T-cell (primary cell): ENCODE measurements at regions not wholly inside any gene's neighbourhood (a gene's known extent, or its start where the extent isn't known, plus 50 kb on each side); places are given as distances from the start of the nearest gene placed in this dataset.

Experiments used
- ATAC-seq, 4 experiments: fragments of 200-7000 bp in 3 of 4; fragments of 150-1000 bp in 1 of 4; cut with Tn5 transposase; replicated peaks in 1 of 4; 1 replicate in 3 of 4; 2 replicates in 1 of 4; pipeline ENCODE4 v1.10.0; 2021; ENCODE audit warnings: moderate library complexity in 3 of 4, mild to moderate bottlenecking in 2 of 4, moderate number of reproducible peaks in 1 of 4
- CTCF ChIA-PET, 2 donors: fragments of 300-600 bp; sonication (Branson Sonifier 250); formaldehyde crosslinking; loops; one replicate each; lab custom pipeline; 2022; ENCODE audit warnings: antibody characterized with exemption in 2 of 2; lab: Charles Lee
- POLR2A ChIA-PET, 2 donors: fragments of 300-600 bp; sonication (Branson Sonifier 250); formaldehyde crosslinking; loops; one replicate each; lab custom pipeline; 2022; ENCODE audit warnings: antibody characterized with exemption in 2 of 2; lab: Charles Lee
- DNase-seq, 35 experiments: peaks; one replicate each; pipeline versions ENCODE4 v3.0.0 to v3.0.0-alpha.2; 2013 to 2023
- H3K27ac ChIP-seq: one replicate; pipeline ENCODE4 v1.5.1; 2013; ENCODE audit warnings: low read length
- H3K27me3 ChIP-seq, 2 experiments: replicated peaks in 1 of 2; 1 replicate in 1 of 2; 2 replicates in 1 of 2; pipeline versions ENCODE4 v1.6.1 to v1.7.0; 2013; ENCODE audit warnings: low read length in 1 of 2, mixed read lengths in 1 of 2; ENCODE audit not compliant: control insufficient read depth in 2 of 2, insufficient read depth in 2 of 2; ENCODE audit errors: extremely low read depth in 1 of 2
- H3K36me3 ChIP-seq, 2 donors: 1 replicate in 1 of 2; 2 replicates in 1 of 2; pipeline versions ENCODE4 v1.6.1 to v1.7.0; 2013; ENCODE audit warnings: low read length in 1 of 2; ENCODE audit not compliant: control insufficient read depth in 2 of 2, insufficient read depth in 1 of 2; ENCODE audit errors: extremely low read depth in 1 of 2
- H3K4me1 ChIP-seq, 2 experiments: 1 replicate in 1 of 2; 2 replicates in 1 of 2; pipeline versions ENCODE4 v1.6.1 to v1.7.0; 2013; ENCODE audit warnings: low read length in 2 of 2, mixed read lengths in 1 of 2; ENCODE audit not compliant: insufficient read depth in 2 of 2, control insufficient read depth in 1 of 2; ENCODE audit errors: extremely low read depth in 1 of 2
- H3K4me3 ChIP-seq, 2 donors: 1 replicate in 1 of 2; 2 replicates in 1 of 2; pipeline versions ENCODE4 v1.5.1 to v1.7.0; 2013; ENCODE audit warnings: mild to moderate bottlenecking in 2 of 2, low read length in 1 of 2, moderate library complexity in 1 of 2; ENCODE audit not compliant: control insufficient read depth in 1 of 2; ENCODE audit errors: extremely low read depth in 1 of 2
- H3K9me3 ChIP-seq: 2 replicates; pipeline ENCODE4 v1.7.0; 2013
- H3K27ac Mint-ChIP-seq, 2 donors: one replicate each; pipeline ENCODE4 v1.8.0; 2020 to 2021; ENCODE audit warnings: mild to moderate bottlenecking in 2 of 2, mixed read lengths in 2 of 2
- H3K27me3 Mint-ChIP-seq, 2 donors: one replicate each; pipeline ENCODE4 v1.8.0; 2021 to 2022; ENCODE audit warnings: mixed read lengths in 2 of 2
- H3K36me3 Mint-ChIP-seq: one replicate; pipeline ENCODE4 v1.8.0; 2021; ENCODE audit warnings: mixed read lengths
- H3K4me1 Mint-ChIP-seq, 3 donors: one replicate each; pipeline ENCODE4 v1.8.0; 2020 to 2022; ENCODE audit warnings: mixed read lengths in 3 of 3, mild to moderate bottlenecking in 1 of 3
- H3K4me3 Mint-ChIP-seq, 3 donors: one replicate each; pipeline ENCODE4 v1.8.0; 2020 to 2022; ENCODE audit warnings: mild to moderate bottlenecking in 3 of 3, mixed read lengths in 3 of 3, moderate library complexity in 3 of 3
- H3K9me3 Mint-ChIP-seq, 3 donors: one replicate each; pipeline ENCODE4 v1.8.0; 2020 to 2022; ENCODE audit warnings: mixed read lengths in 3 of 3
- whole genome bisulfite sequencing: methylation state at CpG from one replicate; pipeline ENCODE4 v1.1.5; 2013; ENCODE audit warnings: missing lambda C conversion rate; ENCODE audit not compliant: insufficient coverage; 5-methylcytosine and 5-hydroxymethylcytosine counted together

DNA sequence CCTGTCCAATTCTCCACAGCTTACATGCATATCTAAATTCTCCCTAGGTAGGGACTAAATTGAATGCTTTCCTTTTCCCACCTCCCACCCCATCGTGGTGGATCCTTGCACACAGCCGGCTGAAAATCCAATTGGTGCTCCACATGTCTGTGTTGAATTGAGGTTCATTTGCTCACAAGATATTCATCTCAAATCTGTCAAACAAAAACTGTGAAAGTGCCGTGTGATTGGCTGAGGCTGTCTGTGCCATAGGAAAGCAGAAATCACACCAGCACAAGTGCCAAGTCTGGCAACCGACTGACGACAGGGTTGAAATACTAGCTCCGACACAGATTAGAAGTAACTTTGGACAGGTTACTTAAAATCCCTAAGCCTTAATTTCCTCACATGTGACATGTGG is 823.3 kb downstream of the TDRD15 start:
- ATAC-seq: no peak
- POLR2A ChIA-PET: no interaction called here

DNA sequence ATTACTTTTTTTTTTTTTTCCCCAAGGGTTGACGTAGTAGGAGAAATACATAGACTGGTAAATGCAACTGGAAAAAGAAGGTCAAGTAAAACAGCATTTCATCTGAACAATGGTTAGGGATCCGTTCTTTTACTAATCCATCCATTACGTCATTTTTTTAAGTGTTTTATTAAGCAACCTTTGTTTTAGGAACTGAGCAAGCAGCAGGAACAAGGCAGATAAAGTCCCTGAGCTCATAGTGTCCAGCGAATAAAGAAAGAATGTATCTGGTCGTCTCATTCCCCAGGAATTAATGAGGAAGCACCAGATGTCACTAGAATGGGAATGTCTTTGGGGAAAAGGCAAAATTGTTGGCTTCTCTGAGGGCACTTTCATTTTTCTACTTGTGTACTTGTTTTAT is 842.4 kb downstream of the TDRD15 start:
- Mint-ChIP-seq H3K9me3 (peaks cover 3 to 26% (median 16%) of the 10 kb centered on the region in 3 donors), H3K36me3 (no peaks in the 10 kb centered on the region), H3K27ac (no peak overlapping the region), H3K4me3 (no peak overlapping the region), H3K27me3 (no peaks in the 10 kb centered on the region), H3K4me1 (no peaks in the 10 kb centered on the region)
- ChIA-PET CTCF (no interaction called here), POLR2A (no interaction called here)
- Histone ChIP-seq H3K4me1 (no peaks in the 10 kb centered on the region), H3K27ac (no peak overlapping the region), H3K9me3 (no peaks in the 10 kb centered on the region), H3K4me3 (no peak overlapping the region), H3K36me3 (no peaks in the 10 kb centered on the region), H3K27me3 (no peaks in the 10 kb centered on the region)
- WGBS: 68% methylated on average over 4 of the region's 5 CpGs
- no peak for ATAC-seq
- DNase-seq: no peak

More for the DNA sequence above, 823.3 kb downstream of the TDRD15 start:
- Mint-ChIP-seq H3K9me3 (peaks cover 6 to 15% (median 9%) of the 10 kb centered on the region in 3 donors), H3K27me3 (no peaks in the 10 kb centered on the region), H3K36me3 (no peaks in the 10 kb centered on the region), H3K4me1 (no peaks in the 10 kb centered on the region), H3K4me3 (no peak overlapping the region), H3K27ac (no peak overlapping the region)
- H3K27me3 ChIP-seq: no peaks in the 10 kb centered on the region
- H3K4me3 ChIP-seq: no peak overlapping the region
- no peaks in the 10 kb centered on the region for H3K4me1 ChIP-seq
- DNase-seq: no peak
- CTCF ChIA-PET: no interaction called here
- H3K36me3 ChIP-seq: no peaks in the 10 kb centered on the region
- no peak overlapping the region for H3K27ac ChIP-seq
- no peaks in the 10 kb centered on the region for H3K9me3 ChIP-seq
- WGBS: 100% methylated on average over 1 of the region's 6 CpGs

- no peak overlapping the region for H3K4me3 ChIP-seq
- Mint-ChIP-seq H3K4me3 (no peak overlapping the region), H3K9me3 (peaks cover 5 to 25% (median 20%) of the 10 kb centered on the region in 3 donors), H3K27ac (no peak overlapping the region), H3K27me3 (no peaks in the 10 kb centered on the region), H3K36me3 (no peaks in the 10 kb centered on the region), H3K4me1 (no peaks in the 10 kb centered on the region)
- H3K4me1 ChIP-seq: no peaks in the 10 kb centered on the region
- no peaks in the 10 kb centered on the region for H3K9me3 ChIP-seq
- H3K27me3 ChIP-seq: no peaks in the 10 kb centered on the region
- H3K36me3 ChIP-seq: no peaks in the 10 kb centered on the region
- ATAC-seq (no peak), DNase-seq (no peak)
- H3K27ac ChIP-seq: no peak overlapping the region
- WGBS: no CpG with 5 or more reads among the region's 2 CpGs
- ChIA-PET CTCF (no interaction called here), POLR2A (interaction anchor here in 1 of 2 donors (0.5 kb wide), 1 partner anchor 843 kb away, joined by 3 read pairs; no protein-coding TSS in a partner anchor)
Observed at GRCh38 chr2:21970971-21971370, 847.2 kb downstream of the TDRD15 start.

DNA sequence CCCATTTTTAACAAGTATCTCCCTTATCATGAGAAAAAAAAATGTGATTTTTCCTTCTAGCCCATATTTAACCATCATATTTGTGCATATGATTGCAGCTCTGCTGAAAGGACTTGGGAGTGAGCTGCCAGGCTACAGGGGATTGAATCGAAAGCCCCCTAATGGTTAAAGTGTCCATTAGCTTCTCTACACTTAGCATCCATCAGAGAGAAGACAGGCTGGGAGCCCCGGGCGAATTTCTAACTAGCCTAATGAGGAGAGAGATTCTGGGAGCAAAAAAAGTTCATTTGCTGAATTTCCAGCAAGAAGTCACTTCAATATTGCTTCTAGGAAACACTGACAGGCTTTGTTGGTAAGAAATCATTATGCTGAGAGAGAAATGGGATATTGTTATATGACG is 848.8 kb downstream of the TDRD15 start:
- no peaks in the 10 kb centered on the region for H3K4me1 Mint-ChIP-seq
- ChIA-PET POLR2A (no interaction called here), CTCF (interaction anchor here in 1 of 2 donors (0.6 kb wide), 1 partner anchor 29 kb away, joined by 9 read pairs; no protein-coding TSS in a partner anchor)
- ATAC-seq (no peak), DNase-seq (no peak)
- Histone ChIP-seq H3K27me3 (no peaks in the 10 kb centered on the region), H3K36me3 (no peaks in the 10 kb centered on the region), H3K4me3 (no peak overlapping the region), H3K9me3 (no peaks in the 10 kb centered on the region), H3K27ac (no peak overlapping the region), H3K4me1 (no peaks in the 10 kb centered on the region)
- no peak overlapping the region for H3K27ac Mint-ChIP-seq
- no CpG with 5 or more reads among the region's 4 CpGs for WGBS
- H3K4me3 Mint-ChIP-seq: no peak overlapping the region
- H3K9me3 Mint-ChIP-seq: peaks cover 7 to 23% (median 18%) of the 10 kb centered on the region in 3 donors
- no peaks in the 10 kb centered on the region for H3K27me3 Mint-ChIP-seq
- no peaks in the 10 kb centered on the region for H3K36me3 Mint-ChIP-seq

- CTCF ChIA-PET: no interaction called here
Observed at GRCh38 chr2:21981127-21981526, 857.4 kb downstream of the TDRD15 start.

GRCh38 chr2:21993002-21993401 is 869.2 kb downstream of the TDRD15 start:
- no peaks in the 10 kb centered on the region for H3K4me1 ChIP-seq
- H3K27me3 ChIP-seq: no peaks in the 10 kb centered on the region
- DNase-seq (no peak), ATAC-seq (no peak)
- H3K4me3 ChIP-seq: no peak overlapping the region
- H3K27me3 Mint-ChIP-seq: no peaks in the 10 kb centered on the region
- no peaks in the 10 kb centered on the region for H3K36me3 ChIP-seq
- H3K4me1 Mint-ChIP-seq: no peaks in the 10 kb centered on the region
- no peaks in the 10 kb centered on the region for H3K36me3 Mint-ChIP-seq
- H3K4me3 Mint-ChIP-seq: no peak overlapping the region
- no peak overlapping the region for H3K27ac Mint-ChIP-seq
- H3K9me3 Mint-ChIP-seq: peaks cover 27 to 35% (median 29%) of the 10 kb centered on the region in 3 donors
- no CpG with 5 or more reads among the region's 1 CpG for WGBS
- ChIA-PET CTCF (no interaction called here), POLR2A (no interaction called here)
- peaks cover 9% of the 10 kb centered on the region for H3K9me3 ChIP-seq
- no peak overlapping the region for H3K27ac ChIP-seq

More at GRCh38 chr2:21981127-21981526, 857.4 kb downstream of the TDRD15 start:
- Mint-ChIP-seq H3K4me1 (no peaks in the 10 kb centered on the region), H3K27me3 (no peaks in the 10 kb centered on the region), H3K4me3 (no peak overlapping the region), H3K36me3 (no peaks in the 10 kb centered on the region), H3K9me3 (peaks cover 10 to 43% (median 33%) of the 10 kb centered on the region in 3 donors), H3K27ac (no peak overlapping the region)
- POLR2A ChIA-PET: no interaction called here
- DNase-seq (no peak), ATAC-seq (no peak)
- no CpG with 5 or more reads among the region's 1 CpG for WGBS
- H3K4me3 ChIP-seq: no peak overlapping the region
- no peaks in the 10 kb centered on the region for H3K9me3 ChIP-seq
- no peaks in the 10 kb centered on the region for H3K27me3 ChIP-seq
- H3K4me1 ChIP-seq: no peaks in the 10 kb centered on the region
- no peak overlapping the region for H3K27ac ChIP-seq
- no peaks in the 10 kb centered on the region for H3K36me3 ChIP-seq

- Histone ChIP-seq H3K27ac (no peak overlapping the region), H3K4me3 (no peak overlapping the region), H3K36me3 (no peaks in the 10 kb centered on the region), H3K9me3 (peaks cover 9% of the 10 kb centered on the region), H3K4me1 (no peaks in the 10 kb centered on the region), H3K27me3 (no peaks in the 10 kb centered on the region)
- H3K4me1 Mint-ChIP-seq: no peaks in the 10 kb centered on the region
- H3K27ac Mint-ChIP-seq: no peak overlapping the region
- no peak overlapping the region for H3K4me3 Mint-ChIP-seq
- ATAC-seq: no peak
- POLR2A ChIA-PET: interaction anchor here in 1 of 2 donors (0.6 kb wide), 1 partner anchor 197 kb away, joined by 3 read pairs; no protein-coding TSS in a partner anchor
- CTCF ChIA-PET: no interaction called here
- peaks cover 20 to 43% (median 26%) of the 10 kb centered on the region in 3 donors for H3K9me3 Mint-ChIP-seq
- no peaks in the 10 kb centered on the region for H3K27me3 Mint-ChIP-seq
- no peak for DNase-seq
- no CpG with 5 or more reads among the region's 5 CpGs for WGBS
- no peaks in the 10 kb centered on the region for H3K36me3 Mint-ChIP-seq
Observed at GRCh38 chr2:21996339-21996738, 872.6 kb downstream of the TDRD15 start.
